ENCODE measurements at regions not wholly inside any gene's neighbourhood (a gene's known extent, or its start where the extent isn't known, plus 50 kb on each side); places are given as distances from the start of the nearest gene placed in this dataset.

GRCh38 chr6:153727885-153728284 lies 311.2 kb upstream of the OPRM1 start:
- TF ChIP-seq CTCF (IDR thresholded peaks at IDR 0.05 in 8 of 11, conservative IDR thresholded peaks at IDR 0.05 in 3 of 11) (no peak), POLR2AphosphoS5 (IDR thresholded peaks at IDR 0.05) (no peak), POLR2A (IDR thresholded peaks at IDR 0.05) (no peak)
